ENCODE measurements at regions not wholly inside any gene's neighbourhood (a gene's known extent, or its start where the extent isn't known, plus 50 kb on each side); places are given as distances from the start of the nearest gene placed in this dataset.

DNA sequence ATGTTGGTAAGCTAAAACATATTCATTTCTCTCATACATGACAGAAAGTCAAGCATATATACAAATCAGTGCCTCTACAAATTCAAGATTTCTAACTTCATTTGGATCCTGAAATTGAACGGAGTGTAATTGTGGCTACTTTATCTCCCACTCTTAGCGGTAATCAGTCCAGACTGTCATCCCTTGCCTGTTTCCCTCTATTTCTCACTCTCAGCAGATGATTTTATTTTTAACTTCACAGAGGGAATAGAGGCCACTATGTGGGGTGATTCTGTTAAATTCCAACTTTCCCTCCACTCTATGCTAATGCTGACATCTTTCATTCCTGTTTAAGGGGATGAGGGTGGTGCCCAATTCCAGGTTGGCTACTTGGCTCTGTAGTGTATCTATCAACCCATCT lies 153.8 kb upstream of the KCNN2 start:
- ATAC-seq (no peak), DNase-seq (no peak)
- Histone ChIP-seq H3K4me1 (no peaks in the 10 kb centered on the region), H3K36me3 (ENCODE audit: insufficient read depth in 1 of 2, low read depth in 1 of 2) (no peaks in the 10 kb centered on the region), H3K9me3 (no peaks in the 10 kb centered on the region), H3K4me3 (no peak overlapping the region), H3K27ac (no peak overlapping the region), H3K27me3 (ENCODE audit: insufficient read depth in 3 of 3, low read length in 2 of 3) (no peaks in the 10 kb centered on the region)
- TF ChIP-seq, protein P1, sequence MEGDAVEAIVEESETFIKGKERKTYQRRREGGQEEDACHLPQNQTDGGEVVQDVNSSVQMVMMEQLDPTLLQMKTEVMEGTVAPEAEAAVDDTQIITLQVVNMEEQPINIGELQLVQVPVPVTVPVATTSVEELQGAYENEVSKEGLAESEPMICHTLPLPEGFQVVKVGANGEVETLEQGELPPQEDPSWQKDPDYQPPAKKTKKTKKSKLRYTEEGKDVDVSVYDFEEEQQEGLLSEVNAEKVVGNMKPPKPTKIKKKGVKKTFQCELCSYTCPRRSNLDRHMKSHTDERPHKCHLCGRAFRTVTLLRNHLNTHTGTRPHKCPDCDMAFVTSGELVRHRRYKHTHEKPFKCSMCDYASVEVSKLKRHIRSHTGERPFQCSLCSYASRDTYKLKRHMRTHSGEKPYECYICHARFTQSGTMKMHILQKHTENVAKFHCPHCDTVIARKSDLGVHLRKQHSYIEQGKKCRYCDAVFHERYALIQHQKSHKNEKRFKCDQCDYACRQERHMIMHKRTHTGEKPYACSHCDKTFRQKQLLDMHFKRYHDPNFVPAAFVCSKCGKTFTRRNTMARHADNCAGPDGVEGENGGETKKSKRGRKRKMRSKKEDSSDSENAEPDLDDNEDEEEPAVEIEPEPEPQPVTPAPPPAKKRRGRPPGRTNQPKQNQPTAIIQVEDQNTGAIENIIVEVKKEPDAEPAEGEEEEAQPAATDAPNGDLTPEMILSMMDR (IDR thresholded peaks at IDR 0.05) = no peak
- 90 to 96% (median 95%) methylated on average over 2 of the region's 2 CpGs for WGBS, 3 donors
- intact Hi-C loops (cut with DNase I) = no loop called here

DNA sequence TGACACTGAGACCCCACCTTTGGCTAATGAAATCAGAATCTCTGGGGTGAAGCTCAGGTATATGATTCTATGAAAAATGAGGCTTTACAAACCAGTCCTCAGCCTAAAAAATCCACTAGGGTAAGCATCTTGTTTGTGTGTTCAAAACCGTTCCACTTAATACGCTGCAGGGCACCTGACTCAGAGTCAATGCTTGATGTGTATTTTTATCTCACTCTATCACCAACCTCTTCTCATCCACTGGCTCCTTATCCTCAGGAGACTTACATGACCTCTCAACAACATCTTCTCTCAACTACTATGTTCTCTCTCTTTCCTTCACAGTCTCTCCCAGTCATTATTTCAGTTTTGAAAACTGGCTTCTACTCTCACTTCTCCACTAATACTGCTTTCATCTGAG lies 153.3 kb upstream of the KCNN2 start:
- Histone ChIP-seq H3K4me1 (no peaks in the 10 kb centered on the region), H3K27me3 (ENCODE audit: insufficient read depth in 3 of 3, low read length in 2 of 3) (no peaks in the 10 kb centered on the region), H3K36me3 (ENCODE audit: insufficient read depth in 1 of 2, low read depth in 1 of 2) (no peaks in the 10 kb centered on the region), H3K4me3 (no peak overlapping the region), H3K9me3 (no peaks in the 10 kb centered on the region), H3K27ac (no peak overlapping the region)
- WGBS, 3 donors = 69 to 91% (median 85%) methylated on average over 2 of the region's 2 CpGs
- intact Hi-C loops (cut with DNase I) = no loop called here
- ATAC-seq = peak in 1 of 4 donors; percentile 52
- DNase-seq = no peak
- TF ChIP-seq, protein P1 (IDR thresholded peaks at IDR 0.05) = no peak

DNA sequence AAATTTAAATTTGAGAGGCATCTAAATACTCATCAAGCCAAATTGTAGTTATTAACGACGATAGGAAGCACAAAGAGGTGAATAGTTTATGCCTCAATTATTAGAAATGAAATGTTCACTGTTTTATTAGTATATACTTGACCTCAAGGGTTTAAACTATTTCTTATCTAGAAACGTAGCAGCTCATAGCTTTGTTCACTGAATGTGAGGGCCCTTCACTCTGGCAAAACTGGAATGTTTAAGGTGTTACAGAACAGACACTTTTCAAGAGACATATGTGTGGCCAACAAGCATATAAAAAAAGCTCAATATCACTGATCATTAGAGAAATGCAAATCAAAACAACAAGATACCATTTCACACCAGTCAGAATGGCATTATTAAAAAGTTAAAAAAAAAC lies 151.2 kb upstream of the KCNN2 start:
- Histone ChIP-seq H3K27me3 (ENCODE audit: insufficient read depth in 3 of 3, low read length in 2 of 3) (no peaks in the 10 kb centered on the region), H3K36me3 (ENCODE audit: insufficient read depth in 1 of 2, low read depth in 1 of 2) (no peaks in the 10 kb centered on the region), H3K4me1 (no peaks in the 10 kb centered on the region), H3K4me3 (no peak overlapping the region), H3K27ac (no peak overlapping the region), H3K9me3 (no peaks in the 10 kb centered on the region)
- TF ChIP-seq, protein P1 (IDR thresholded peaks at IDR 0.05) = no peak
- WGBS, 3 donors = 57 to 77% (median 76%) methylated on average over 3 of the region's 3 CpGs
- no peak for DNase-seq
- intact Hi-C loops (cut with DNase I) = no loop called here
- no peak for ATAC-seq

DNA sequence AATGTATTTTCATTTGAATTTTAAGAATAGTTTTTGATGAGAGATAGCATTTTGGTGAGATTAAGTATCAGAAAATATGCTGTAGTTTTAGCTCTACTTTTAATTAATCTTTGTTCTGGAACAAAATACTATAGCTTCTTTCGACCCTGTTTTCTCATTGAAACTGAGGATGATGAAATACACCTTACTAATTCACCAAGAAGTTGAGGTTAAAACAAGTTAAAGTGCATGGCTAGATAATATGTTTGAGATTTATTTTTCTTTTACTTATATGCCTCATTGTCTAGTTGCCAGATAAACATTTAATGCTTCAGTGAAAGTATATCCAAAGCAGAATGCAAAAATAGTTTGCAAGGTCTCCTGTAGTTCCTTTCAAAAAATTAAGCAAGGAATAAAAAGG lies 140.1 kb upstream of the KCNN2 start:
- H3K4me3 ChIP-seq = no peak overlapping the region
- H3K27ac ChIP-seq = no peak overlapping the region
- TF ChIP-seq, protein P1 (IDR thresholded peaks at IDR 0.05) = no peak
- intact Hi-C loops (cut with DNase I) = no loop called here
- DNase-seq (no peak), ATAC-seq (no peak)
- no peaks in the 10 kb centered on the region for H3K4me1 ChIP-seq
- peaks cover 3% of the 10 kb centered on the region for H3K9me3 ChIP-seq
- H3K27me3 ChIP-seq (ENCODE audit: insufficient read depth in 3 of 3, low read length in 2 of 3) = no peaks in the 10 kb centered on the region
- WGBS, 3 donors = 73 to 77% (median 74%) methylated on average over 1 of the region's 1 CpG
- H3K36me3 ChIP-seq (ENCODE audit: insufficient read depth in 1 of 2, low read depth in 1 of 2) = no peaks in the 10 kb centered on the region

DNA sequence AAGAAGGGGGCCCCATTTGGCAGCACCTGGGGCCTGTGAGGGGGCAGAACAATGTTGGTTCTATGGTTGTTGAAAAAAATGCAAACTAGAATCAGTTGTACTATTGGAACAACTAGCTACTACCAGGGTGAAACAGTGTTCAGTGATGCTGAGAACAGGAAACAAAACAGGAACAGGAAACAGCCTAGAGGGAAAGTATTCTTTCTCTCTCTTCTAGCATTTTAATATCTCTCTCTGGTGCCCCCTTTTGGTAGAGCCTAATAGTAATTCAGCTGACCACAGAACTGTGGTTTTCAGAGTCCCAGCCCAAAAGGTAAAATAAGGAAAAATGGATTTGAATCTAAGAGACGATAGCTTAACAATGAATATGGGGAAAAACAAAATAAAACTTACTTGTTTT lies 138.0 kb upstream of the KCNN2 start:
- H3K4me3 ChIP-seq = no peak overlapping the region
- intact Hi-C loops (cut with DNase I) = no loop called here
- ATAC-seq = no peak
- WGBS, 3 donors = 96 to 98% (median 97%) methylated on average over 1 of the region's 1 CpG
- TF ChIP-seq, protein P1 (IDR thresholded peaks at IDR 0.05) = peak; percentile 18
- peaks cover 3% of the 10 kb centered on the region for H3K9me3 ChIP-seq
- H3K27ac ChIP-seq = no peak overlapping the region
- no peak for DNase-seq
- no peaks in the 10 kb centered on the region for H3K4me1 ChIP-seq
- H3K27me3 ChIP-seq (ENCODE audit: insufficient read depth in 3 of 3, low read length in 2 of 3) = no peaks in the 10 kb centered on the region
- H3K36me3 ChIP-seq (ENCODE audit: insufficient read depth in 1 of 2, low read depth in 1 of 2) = no peaks in the 10 kb centered on the region
